SK-N-MC (cell line): ENCODE measurements at regions not wholly inside any gene's neighbourhood (a gene's known extent, or its start where the extent isn't known, plus 50 kb on each side); places are given as distances from the start of the nearest gene placed in this dataset.
"Not testable (repeated sequence)": the region's sequence is repeated elsewhere in the genome, so short reads cannot be mapped to it uniquely, and the experiment has no call there.

Experiments
- EZH2 ChIP-seq: fragments of 200-600 bp; sonication (generic); IDR thresholded peaks from one replicate; pipeline ENCODE4 v1.6.1; 2017; ENCODE audit warnings: antibody characterized with exemption
- FOXP2 ChIP-seq: optimal IDR thresholded peaks from 2 replicates; pipeline ENCODE3; 2011; ENCODE audit warnings: mild to moderate bottlenecking, moderate library complexity; ENCODE audit not compliant: insufficient read depth; ENCODE audit errors: extremely low read length, control extremely low read depth
- POLR2AphosphoS5 ChIP-seq: IDR thresholded peaks from 2 replicates; pipeline ENCODE4 v1.6.1; 2012; ENCODE audit warnings: mild to moderate bottlenecking, low read depth, low read length, borderline replicate concordance

DNA sequence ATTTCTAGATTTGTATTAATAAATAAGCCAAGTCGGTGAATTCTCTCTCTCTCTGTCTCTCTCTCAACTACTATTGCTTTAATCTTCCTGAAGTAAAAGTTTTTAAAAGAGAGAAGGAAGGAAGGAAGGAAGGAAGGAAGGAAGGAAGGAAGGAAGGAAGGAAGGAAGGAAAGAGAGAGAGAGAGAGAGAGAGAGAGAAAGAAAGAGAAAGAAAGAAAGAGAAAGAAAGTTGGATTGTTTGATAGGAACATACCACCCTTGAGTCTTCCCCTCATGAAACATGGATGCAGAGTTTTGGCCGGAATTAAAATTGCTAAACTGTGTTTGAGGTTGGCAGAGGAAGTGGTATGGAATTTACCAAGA, 159.9 kb upstream of the NR2F2 start:
- not testable (repeated sequence) for TF ChIP-seq POLR2AphosphoS5, EZH2, FOXP2
